ENCODE measurements at regions not wholly inside any gene's neighbourhood (a gene's known extent, or its start where the extent isn't known, plus 50 kb on each side); places are given as distances from the start of the nearest gene placed in this dataset.

DNA sequence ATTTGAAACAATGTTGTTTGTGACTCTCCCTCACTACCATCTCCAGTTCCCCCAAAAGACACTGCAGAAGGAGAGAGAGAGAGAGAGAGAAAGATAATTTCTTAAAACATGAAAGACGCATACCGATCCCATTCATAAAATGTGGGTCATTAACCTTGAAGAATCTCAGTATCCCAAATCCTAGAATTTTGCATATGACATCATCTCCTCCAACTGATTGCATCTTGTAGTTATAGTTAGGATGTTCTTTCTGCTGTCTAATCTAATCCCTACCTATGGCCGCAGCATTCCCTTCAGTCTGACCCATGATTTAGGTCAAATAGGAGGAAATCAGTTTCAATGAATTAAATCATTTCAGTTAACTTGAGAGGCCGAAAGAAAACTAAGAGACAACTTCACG lies 142.4 kb upstream of the ETS2 start (continued):
- TF ChIP-seq, protein P1, sequence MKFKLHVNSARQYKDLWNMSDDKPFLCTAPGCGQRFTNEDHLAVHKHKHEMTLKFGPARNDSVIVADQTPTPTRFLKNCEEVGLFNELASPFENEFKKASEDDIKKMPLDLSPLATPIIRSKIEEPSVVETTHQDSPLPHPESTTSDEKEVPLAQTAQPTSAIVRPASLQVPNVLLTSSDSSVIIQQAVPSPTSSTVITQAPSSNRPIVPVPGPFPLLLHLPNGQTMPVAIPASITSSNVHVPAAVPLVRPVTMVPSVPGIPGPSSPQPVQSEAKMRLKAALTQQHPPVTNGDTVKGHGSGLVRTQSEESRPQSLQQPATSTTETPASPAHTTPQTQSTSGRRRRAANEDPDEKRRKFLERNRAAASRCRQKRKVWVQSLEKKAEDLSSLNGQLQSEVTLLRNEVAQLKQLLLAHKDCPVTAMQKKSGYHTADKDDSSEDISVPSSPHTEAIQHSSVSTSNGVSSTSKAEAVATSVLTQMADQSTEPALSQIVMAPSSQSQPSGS (IDR thresholded peaks at IDR 0.05; ENCODE audit: low read length), result no peak
- TF ChIP-seq KAT2A (conservative IDR thresholded peaks at IDR 0.05; ENCODE audit: control insufficient read depth, low read depth, low read length) (no peak), NR2C2 (IDR thresholded peaks at IDR 0.05; ENCODE audit: borderline replicate concordance, control insufficient read depth, insufficient read length, low read depth) (no peak), STAT1 (conservative IDR thresholded peaks at IDR 0.05) (no peak), EED (IDR thresholded peaks at IDR 0.05; ENCODE audit: low read depth) (no peak), CHD4 (IDR thresholded peaks at IDR 0.05) (no peak), TCF12 (IDR thresholded peaks at IDR 0.05; ENCODE audit: low read depth, low read length) (no peak), SUZ12 (IDR thresholded peaks at IDR 0.05; ENCODE audit: unreplicated experiment) (no peak)

DNA sequence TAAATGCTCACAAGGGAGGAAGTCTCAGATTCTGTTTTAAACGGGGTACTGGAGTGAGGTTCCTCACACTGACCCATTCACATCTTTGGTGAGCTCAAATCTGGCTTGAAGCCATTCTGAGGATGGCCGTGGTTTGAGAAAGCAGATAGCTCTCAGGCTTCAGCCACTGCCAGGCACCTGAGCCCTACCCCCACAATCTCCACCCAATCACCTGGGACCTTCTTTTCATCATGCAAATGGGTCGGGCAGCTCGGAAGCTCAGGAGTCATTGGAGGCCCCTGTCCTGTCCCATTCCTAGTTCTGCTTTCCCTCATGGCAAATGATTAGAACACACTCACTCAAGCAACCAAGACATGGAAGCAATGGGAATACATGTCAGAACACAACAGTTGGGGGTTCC lies 141.4 kb upstream of the ETS2 start:
- Histone ChIP-seq H3K4me1 (ENCODE audit: control insufficient read depth, insufficient read depth, low read length) (no peaks in the 10 kb centered on the region), H3K9me3 (replicated peaks; ENCODE audit: control insufficient read depth, insufficient read depth, low read length) (no peaks in the 10 kb centered on the region; the same call in 2 of the 3 replicates), H3K4me3 (no peak overlapping the region), H3K36me3 (ENCODE audit: control insufficient read depth in 2 of 2, insufficient read depth in 2 of 2, low read length in 1 of 2) (no peaks in the 10 kb centered on the region), H3K27me3 (replicated peaks in 1 of 2; ENCODE audit: control insufficient read depth in 2 of 2, insufficient read depth in 2 of 2, low read length in 1 of 2) (peaks cover 4 to 10% of the 10 kb centered on the region in 2 experiments; a peak in 3 of 4 replicates), H3K9ac (ENCODE audit: control insufficient read depth, insufficient read depth, low read length) (no peak overlapping the region), H3K4me2 (ENCODE audit: control insufficient read depth, insufficient read depth) (no peak overlapping the region), H2AFZ (ENCODE audit: control insufficient read depth, low read depth, low read length) (no peak overlapping the region), H3K79me2 (ENCODE audit: control insufficient read depth, insufficient read depth, low read length) (no peaks in the 10 kb centered on the region), H4K20me1 (ENCODE audit: control insufficient read depth, insufficient read depth) (no peaks in the 10 kb centered on the region), H3K27ac (ENCODE audit: control insufficient read depth, insufficient read depth) (no peak overlapping the region)
- BruUV-seq (replicated peaks), result no TSS peak
- DNase-seq (ENCODE audit: low read depth, low spot score), result no peak
- 0% methylated on average over 4 of the region's 4 CpGs for WGBS (ENCODE audit: insufficient coverage, insufficient replicate concordance, low lambda C conversion rate, missing lambda C conversion rate)
- ChIA-PET RAD21 (ENCODE audit: unreplicated experiment) (no interaction called here), CTCF (no interaction called here), POLR2A (no interaction called here), SMC1A (ENCODE audit: uncharacterized antibody, unreplicated experiment) (no interaction called here)
- TF ChIP-seq JUND (IDR thresholded peaks at IDR 0.05; ENCODE audit: low read depth, low read length), result no peak
- no peak for TF ChIP-seq TCF3 (IDR thresholded peaks at IDR 0.05; ENCODE audit: borderline replicate concordance, insufficient read depth, low read depth, low read length)
- TF ChIP-seq EP300 (IDR thresholded peaks at IDR 0.05; ENCODE audit: borderline replicate concordance in 1 of 2, control insufficient read depth in 1 of 2, low read depth in 2 of 2, low read length in 2 of 2), result no peak
- no peak for TF ChIP-seq GABPA (IDR thresholded peaks at IDR 0.05; ENCODE audit: low read depth)
- no peak for TF ChIP-seq ZZZ3 (IDR thresholded peaks at IDR 0.05; ENCODE audit: control insufficient read depth, insufficient read length, low read depth)
- FAIRE-seq, result no peak
- ATAC-seq, result no peak
- intact Hi-C loops (cut with micrococcal nuclease; ENCODE audit: unreplicated experiment), result no loop called here
- in situ Hi-C loops (cut with MboI), result no loop called here
